OCI-LY7 (cell line): ENCODE measurements at regions not wholly inside any gene's neighbourhood (a gene's known extent, or its start where the extent isn't known, plus 50 kb on each side); places are given as distances from the start of the nearest gene placed in this dataset.
"Not testable (repeated sequence)": the region's sequence is repeated elsewhere in the genome, so short reads cannot be mapped to it uniquely, and the experiment has no call there.

Experiments
- BruUV-seq: library from RNA; stranded (reverse); fragments of 400-500 nt; replicated peaks from 2 replicates; lab custom pipeline; 2021; lab: Mats Ljungman, UMichigan
- CTCF ChIA-PET: fragments of 300-600 bp; sonication (Branson Sonifier 250); formaldehyde crosslinking; loops from one replicate; lab custom pipeline; 2022; ENCODE audit warnings: antibody characterized with exemption; ENCODE audit not compliant: unreplicated experiment; lab: Charles Lee
- POLR2A ChIA-PET: fragments of 300-600 bp; sonication (Branson Sonifier 250); formaldehyde crosslinking; loops from one replicate; lab custom pipeline; 2022; ENCODE audit warnings: antibody characterized with exemption; lab: Charles Lee
- DNase-seq: peaks from one replicate; pipeline ENCODE4 v3.0.0-alpha.2; 2015; ENCODE audit warnings: low spot score
- H2AFZ ChIP-seq: fragments of 200-600 bp; sonication (generic), shearing (Covaris generic); 2 replicates; pipeline ENCODE4 v1.6.1; 2014; ENCODE audit warnings: mild to moderate bottlenecking, antibody characterized with exemption, low read length, moderate library complexity
- H3K27ac ChIP-seq: fragments of 200-600 bp; sonication (generic); 2 replicates; pipeline ENCODE4 v1.5.1; 2014; ENCODE audit warnings: mixed run types, low read depth, mild to moderate bottlenecking, moderate library complexity, low read length, inconsistent platforms; ENCODE audit not compliant: poor library complexity, severe bottlenecking
- H3K36me3 ChIP-seq: fragments of 200-600 bp; sonication (generic); 2 replicates; pipeline ENCODE4 v1.6.1; 2014; ENCODE audit warnings: mild to moderate bottlenecking, antibody characterized with exemption, low read length, moderate library complexity, mixed read lengths; ENCODE audit not compliant: insufficient read depth
- H3K4me1 ChIP-seq: fragments of 200-600 bp; sonication (generic); 2 replicates; pipeline ENCODE4 v1.5.1; 2014; ENCODE audit warnings: mild to moderate bottlenecking, low read length; ENCODE audit not compliant: insufficient read depth, poor library complexity, severe bottlenecking
- H3K4me2 ChIP-seq: fragments of 200-600 bp; sonication (generic); 2 replicates; pipeline ENCODE4 v1.6.1; 2014; ENCODE audit warnings: mild to moderate bottlenecking, low read length
- H3K4me3 ChIP-seq: fragments of 200-600 bp; sonication (generic); 2 replicates; pipeline ENCODE4 v1.5.1; 2014; ENCODE audit warnings: mild to moderate bottlenecking, low read depth, low read length; ENCODE audit not compliant: poor library complexity, severe bottlenecking
- H3K79me2 ChIP-seq: fragments of 200-600 bp; sonication (generic); 2 replicates; pipeline ENCODE4 v1.6.1; 2016; ENCODE audit warnings: low read depth, mild to moderate bottlenecking, low read length, moderate library complexity, mixed read lengths; ENCODE audit not compliant: insufficient read depth
- H3K9me2 ChIP-seq: fragments of 200-600 bp; sonication (generic); 2 replicates; pipeline ENCODE4 v1.6.1; 2016; ENCODE audit warnings: mild to moderate bottlenecking, low read length, mixed read lengths; ENCODE audit not compliant: insufficient read depth
- H3K9me3 ChIP-seq: fragments of 200-600 bp; sonication (generic); 2 replicates; pipeline ENCODE4 v1.6.1; 2014; ENCODE audit warnings: mild to moderate bottlenecking, mixed run types, low read length, mixed read lengths
- H4K20me1 ChIP-seq: fragments of 200-600 bp; sonication (generic); 2 replicates; pipeline ENCODE4 v1.6.1; 2014; ENCODE audit warnings: mild to moderate bottlenecking, antibody characterized with exemption, low read length, moderate library complexity, mixed read lengths; ENCODE audit not compliant: insufficient read depth
- CTCF ChIP-seq: fragments of 200-600 bp; sonication (generic); conservative IDR thresholded peaks from 2 replicates; pipeline ENCODE4 v1.5.1; 2014; ENCODE audit warnings: mild to moderate bottlenecking, antibody characterized with exemption, low read length, moderate library complexity, mixed read lengths
- EZH2phosphoT487 ChIP-seq: fragments of 200-600 bp; sonication (generic); IDR thresholded peaks from 2 replicates; pipeline ENCODE4 v1.6.1; 2018; ENCODE audit warnings: low read depth, borderline replicate concordance, mild to moderate bottlenecking, mixed run types, antibody characterized with exemption, low read length, moderate library complexity, mixed read lengths
- intact Hi-C: fragments of 100-400 bp; cut with micrococcal nuclease; formaldehyde crosslinking; loops from one replicate; pipeline ENCODE4 v1.10.0; 2022; ENCODE audit not compliant: unreplicated experiment

DNA sequence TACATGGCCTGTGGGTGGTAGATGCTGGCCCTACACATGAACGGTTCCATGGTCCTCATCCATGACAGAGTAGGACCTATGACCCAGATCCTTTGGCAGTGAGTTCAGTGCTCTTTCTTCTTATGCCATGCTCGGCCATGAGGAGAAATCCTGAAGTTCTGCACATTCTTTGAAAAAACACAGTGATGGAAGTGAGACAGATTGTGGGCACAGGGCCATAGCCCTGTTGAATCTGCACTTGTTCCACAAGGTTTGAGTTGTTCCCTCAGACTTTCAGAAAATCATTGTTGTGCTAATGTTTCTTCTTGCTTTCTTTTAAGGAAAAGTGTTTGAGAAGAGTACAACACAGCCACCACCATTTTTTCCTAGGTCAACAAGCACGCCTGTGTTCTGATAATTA is 180.0 kb downstream of the C12orf75 start:
- Histone ChIP-seq H4K20me1 (no peaks in the 10 kb centered on the region), H3K79me2 (no peaks in the 10 kb centered on the region), H3K27ac (no peak overlapping the region), H3K4me3 (no peak overlapping the region), H3K4me1 (no peaks in the 10 kb centered on the region), H3K9me3 (no peaks in the 10 kb centered on the region), H3K4me2 (no peak overlapping the region), H3K9me2 (no peaks in the 10 kb centered on the region), H2AFZ (no peak overlapping the region), H3K36me3 (no peaks in the 10 kb centered on the region)
- ChIA-PET CTCF (no interaction called here), POLR2A (no interaction called here)
- intact Hi-C loops = no loop called here
- no peak for DNase-seq
- BruUV-seq = no TSS peak
- TF ChIP-seq CTCF = no peak
- no peak for TF ChIP-seq EZH2phosphoT487

DNA sequence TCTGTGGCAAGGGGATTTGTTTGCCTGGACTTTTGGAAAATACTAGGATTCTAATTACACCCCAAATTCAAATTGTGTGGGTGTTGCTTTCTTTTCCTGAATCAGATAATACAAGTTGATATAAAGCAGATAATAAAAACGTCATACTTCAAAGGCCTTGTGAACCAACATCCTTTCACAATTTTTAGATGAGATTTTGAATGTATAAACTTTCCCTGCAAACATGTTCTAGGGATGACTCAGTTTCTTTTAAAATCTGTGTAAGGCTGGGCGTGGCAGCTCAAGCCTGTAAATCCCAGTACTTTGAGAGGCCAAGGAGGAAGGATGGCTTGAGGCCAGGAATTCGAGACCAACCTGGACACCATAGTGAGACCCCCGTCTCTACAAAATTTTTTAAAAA is 182.4 kb downstream of the C12orf75 start:
- CTCF ChIA-PET, H3K79me2 ChIP-seq, H3K4me1 ChIP-seq, DNase-seq, H4K20me1 ChIP-seq, H3K9me3 ChIP-seq, intact Hi-C loops, H3K9me2 ChIP-seq, H3K4me3 ChIP-seq, H3K4me2 ChIP-seq, H3K36me3 ChIP-seq, H3K27ac ChIP-seq, H2AFZ ChIP-seq, BruUV-seq: not testable (repeated sequence)
- POLR2A ChIA-PET = interaction anchor here (0.5 to 0.6 kb wide), 2 partner anchors 8 to 54 kb away, joined by 3 read pairs; no protein-coding TSS in a partner anchor

- no peak overlapping the region for H3K27ac ChIP-seq
- H3K79me2 ChIP-seq = no peaks in the 10 kb centered on the region
- no peaks in the 10 kb centered on the region for H3K9me3 ChIP-seq
- intact Hi-C loops = no loop called here
- TF ChIP-seq CTCF (no peak), EZH2phosphoT487 (no peak)
- no peaks in the 10 kb centered on the region for H4K20me1 ChIP-seq
- no peak overlapping the region for H3K4me2 ChIP-seq
- H3K4me3 ChIP-seq = no peak overlapping the region
- no peak for DNase-seq
- H3K4me1 ChIP-seq = no peaks in the 10 kb centered on the region
- POLR2A ChIA-PET = no interaction called here
- H3K9me2 ChIP-seq = no peaks in the 10 kb centered on the region
- no peaks in the 10 kb centered on the region for H3K36me3 ChIP-seq
- no peak overlapping the region for H2AFZ ChIP-seq
- CTCF ChIA-PET = no interaction called here
- BruUV-seq = no TSS peak
These were observed 191.8 kb downstream of the C12orf75 start for GRCh38 chr12:105522166-105522825.
